ENCODE measurements at regions not wholly inside any gene's neighbourhood (a gene's known extent, or its start where the extent isn't known, plus 50 kb on each side); places are given as distances from the start of the nearest gene placed in this dataset.

GRCh38 chr4:4613641-4614286 is 71.9 kb upstream of the STX18 start:
- no peaks in the 10 kb centered on the region for H3K27me3 ChIP-seq (ENCODE audit: control insufficient read depth, insufficient read depth, low read length)
- H3K9ac ChIP-seq (ENCODE audit: low read depth, low read length): no peak overlapping the region
- H3K4me1 ChIP-seq (ENCODE audit: control insufficient read depth, insufficient read depth, low read length): no peaks in the 10 kb centered on the region
- no peak overlapping the region for H3K4me3 ChIP-seq (ENCODE audit: low read depth, low read length)
- H3K27ac ChIP-seq (ENCODE audit: low read depth, low read length): no peak overlapping the region
- no peaks in the 10 kb centered on the region for H3K9me3 ChIP-seq (ENCODE audit: control insufficient read depth, insufficient read depth, low read length)
- H3K36me3 ChIP-seq (ENCODE audit: control insufficient read depth, insufficient read depth, low read length): no peaks in the 10 kb centered on the region

DNA sequence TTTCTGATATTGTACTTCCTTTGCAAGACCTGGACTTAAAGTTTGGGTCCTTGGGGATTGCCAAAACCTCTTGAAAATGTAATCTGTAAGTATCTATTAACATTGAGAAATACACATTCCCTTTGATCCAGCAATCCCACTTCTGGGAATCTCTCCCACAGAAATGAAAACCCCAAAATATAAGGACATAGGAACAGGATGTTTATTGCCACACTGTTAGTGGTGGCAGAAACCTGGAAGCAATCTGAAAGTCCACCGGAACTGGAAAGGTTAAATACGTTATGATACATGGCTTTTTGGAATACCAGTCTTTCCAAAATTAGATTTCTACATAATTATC is 71.2 kb upstream of the STX18 start:
- Histone ChIP-seq H3K36me3 (ENCODE audit: control insufficient read depth, insufficient read depth, low read length) (no peaks in the 10 kb centered on the region), H3K9me3 (ENCODE audit: control insufficient read depth, insufficient read depth, low read length) (no peaks in the 10 kb centered on the region), H3K4me1 (ENCODE audit: control insufficient read depth, insufficient read depth, low read length) (peaks cover 2% of the 10 kb centered on the region), H3K9ac (ENCODE audit: low read depth, low read length) (no peak overlapping the region), H3K4me3 (ENCODE audit: low read depth, low read length) (no peak overlapping the region), H3K27me3 (ENCODE audit: control insufficient read depth, insufficient read depth, low read length) (no peaks in the 10 kb centered on the region), H3K27ac (ENCODE audit: low read depth, low read length) (no peak overlapping the region)

- Histone ChIP-seq H3K9ac (ENCODE audit: low read depth, low read length) (no peak overlapping the region), H3K27me3 (ENCODE audit: control insufficient read depth, insufficient read depth, low read length) (peaks cover 7% of the 10 kb centered on the region), H3K9me3 (ENCODE audit: control insufficient read depth, insufficient read depth, low read length) (no peaks in the 10 kb centered on the region), H3K4me1 (ENCODE audit: control insufficient read depth, insufficient read depth, low read length) (peaks cover 15% of the 10 kb centered on the region), H3K4me3 (ENCODE audit: low read depth, low read length) (no peak overlapping the region), H3K27ac (ENCODE audit: low read depth, low read length) (no peak overlapping the region), H3K36me3 (ENCODE audit: control insufficient read depth, insufficient read depth, low read length) (no peaks in the 10 kb centered on the region)
Observed at GRCh38 chr4:4610672-4611071, 68.8 kb upstream of the STX18 start.

GRCh38 chr4:4609622-4610334 is 67.9 kb upstream of the STX18 start:
- Histone ChIP-seq H3K27ac (ENCODE audit: low read depth, low read length) (no peak overlapping the region), H3K9ac (ENCODE audit: low read depth, low read length) (no peak overlapping the region), H3K36me3 (ENCODE audit: control insufficient read depth, insufficient read depth, low read length) (no peaks in the 10 kb centered on the region), H3K4me3 (ENCODE audit: low read depth, low read length) (no peak overlapping the region), H3K9me3 (ENCODE audit: control insufficient read depth, insufficient read depth, low read length) (no peaks in the 10 kb centered on the region), H3K4me1 (ENCODE audit: control insufficient read depth, insufficient read depth, low read length) (peaks cover 15% of the 10 kb centered on the region), H3K27me3 (ENCODE audit: control insufficient read depth, insufficient read depth, low read length) (peaks cover 7% of the 10 kb centered on the region)

DNA sequence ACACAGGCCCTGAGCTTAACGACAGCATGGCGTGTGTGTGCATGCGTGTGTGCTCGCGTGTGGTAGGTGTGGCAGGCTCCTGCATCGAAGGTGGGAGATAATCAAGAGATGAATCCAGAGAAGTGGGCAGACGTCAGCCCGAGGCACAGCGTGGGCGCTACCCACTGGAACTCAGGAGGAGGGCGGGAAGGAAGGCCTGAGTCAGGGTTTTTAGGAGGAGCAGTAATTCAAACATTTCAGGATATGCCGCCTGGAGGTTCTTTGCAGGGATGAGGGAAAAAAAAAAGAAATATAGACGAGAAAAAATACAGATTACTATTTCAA is 66.3 kb upstream of the STX18 start:
- Histone ChIP-seq H3K4me1 (ENCODE audit: control insufficient read depth, insufficient read depth, low read length) (peaks cover 20% of the 10 kb centered on the region), H3K27me3 (ENCODE audit: control insufficient read depth, insufficient read depth, low read length) (peaks cover 7% of the 10 kb centered on the region), H3K9me3 (ENCODE audit: control insufficient read depth, insufficient read depth, low read length) (no peaks in the 10 kb centered on the region), H3K4me3 (ENCODE audit: low read depth, low read length) (no peak overlapping the region), H3K9ac (ENCODE audit: low read depth, low read length) (no peak overlapping the region), H3K27ac (ENCODE audit: low read depth, low read length) (no peak overlapping the region), H3K36me3 (ENCODE audit: control insufficient read depth, insufficient read depth, low read length) (no peaks in the 10 kb centered on the region)

DNA sequence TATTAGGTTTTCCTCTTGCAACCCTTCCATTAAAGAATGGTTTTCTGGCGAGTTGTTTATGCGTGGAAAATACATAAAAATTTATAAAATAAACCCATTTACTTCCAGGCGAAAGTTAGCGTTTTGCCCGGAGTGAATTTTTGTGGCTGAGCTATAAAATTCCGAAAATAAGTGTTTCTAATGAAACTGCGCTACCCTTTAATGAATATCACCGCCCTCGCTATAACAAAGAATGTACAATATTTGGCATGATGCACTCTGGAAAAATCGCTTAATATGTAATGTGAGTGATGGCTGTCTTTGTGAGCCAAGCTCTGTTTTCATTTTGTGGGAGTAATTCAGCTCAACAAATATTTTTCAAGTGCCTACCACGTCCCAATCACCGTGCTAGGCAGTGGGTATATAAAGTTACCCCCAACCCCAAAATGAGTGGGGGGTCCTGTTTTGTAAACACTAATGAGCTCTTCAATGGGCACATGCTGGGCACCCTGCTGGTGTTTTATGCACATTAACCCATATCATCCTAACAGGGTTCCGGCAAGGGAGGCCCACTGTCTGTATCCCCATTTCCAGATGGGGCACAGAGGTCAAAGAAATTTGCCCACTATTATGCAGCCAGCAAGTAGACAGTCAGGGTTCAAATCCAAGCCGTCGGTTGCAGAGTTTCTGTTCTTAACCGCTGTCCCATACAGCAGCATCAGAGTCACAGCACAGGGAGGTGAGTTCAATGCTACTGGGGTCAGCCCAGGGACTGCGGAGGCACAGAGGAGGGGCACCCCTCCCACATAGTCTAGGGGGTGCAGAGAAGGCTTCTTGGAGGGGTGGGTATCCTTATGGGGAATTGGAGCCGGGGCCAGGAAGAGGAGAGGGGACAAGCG is 65.7 kb upstream of the STX18 start:
- no peaks in the 10 kb centered on the region for H3K9me3 ChIP-seq (ENCODE audit: control insufficient read depth, insufficient read depth, low read length)
- no peak overlapping the region for H3K27ac ChIP-seq (ENCODE audit: low read depth, low read length)
- H3K9ac ChIP-seq (ENCODE audit: low read depth, low read length): no peak overlapping the region
- peaks cover 7% of the 10 kb centered on the region for H3K27me3 ChIP-seq (ENCODE audit: control insufficient read depth, insufficient read depth, low read length)
- peak overlapping the region; percentile 19; the same call in 1 of the 2 replicates for H3K4me3 ChIP-seq (ENCODE audit: low read depth, low read length)
- H3K4me1 ChIP-seq (ENCODE audit: control insufficient read depth, insufficient read depth, low read length): peaks cover 20% of the 10 kb centered on the region
- no peaks in the 10 kb centered on the region for H3K36me3 ChIP-seq (ENCODE audit: control insufficient read depth, insufficient read depth, low read length)

DNA sequence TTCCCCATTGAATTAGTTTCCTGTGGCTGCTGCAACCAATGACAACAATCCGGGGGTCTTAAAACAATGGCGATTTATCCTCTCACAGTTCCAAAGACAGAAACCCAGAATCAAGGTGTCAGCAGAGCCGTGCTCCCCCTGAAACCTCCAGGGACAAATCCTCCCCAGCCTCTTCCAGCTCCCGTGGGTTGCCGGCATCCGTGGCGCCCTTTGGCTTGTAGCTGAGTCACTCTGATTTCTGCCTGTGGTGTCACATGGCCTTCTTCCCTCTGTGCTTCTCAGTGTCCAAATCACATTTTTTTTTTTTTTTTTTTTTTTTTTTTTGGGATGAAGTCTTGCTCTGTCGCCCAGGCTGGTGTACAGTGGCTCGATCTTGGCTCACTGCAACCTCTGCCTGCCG is 64.5 kb upstream of the STX18 start:
- no peak overlapping the region for H3K27ac ChIP-seq (ENCODE audit: low read depth, low read length)
- H3K9ac ChIP-seq (ENCODE audit: low read depth, low read length): no peak overlapping the region
- no peaks in the 10 kb centered on the region for H3K9me3 ChIP-seq (ENCODE audit: control insufficient read depth, insufficient read depth, low read length)
- peaks cover 20% of the 10 kb centered on the region for H3K4me1 ChIP-seq (ENCODE audit: control insufficient read depth, insufficient read depth, low read length)
- no peaks in the 10 kb centered on the region for H3K36me3 ChIP-seq (ENCODE audit: control insufficient read depth, insufficient read depth, low read length)
- peaks cover 7% of the 10 kb centered on the region for H3K27me3 ChIP-seq (ENCODE audit: control insufficient read depth, insufficient read depth, low read length)
- no peak overlapping the region for H3K4me3 ChIP-seq (ENCODE audit: low read depth, low read length)

- Histone ChIP-seq H3K27me3 (ENCODE audit: control insufficient read depth, insufficient read depth, low read length) (peaks cover 7% of the 10 kb centered on the region), H3K9ac (ENCODE audit: low read depth, low read length) (no peak overlapping the region), H3K4me3 (ENCODE audit: low read depth, low read length) (no peak overlapping the region), H3K36me3 (ENCODE audit: control insufficient read depth, insufficient read depth, low read length) (no peaks in the 10 kb centered on the region), H3K4me1 (ENCODE audit: control insufficient read depth, insufficient read depth, low read length) (peaks cover 20% of the 10 kb centered on the region), H3K27ac (ENCODE audit: low read depth, low read length) (no peak overlapping the region), H3K9me3 (ENCODE audit: control insufficient read depth, insufficient read depth, low read length) (no peaks in the 10 kb centered on the region)
Observed at GRCh38 chr4:4605849-4606248, 64.0 kb upstream of the STX18 start.

GRCh38 chr4:4603592-4603991 is 61.7 kb upstream of the STX18 start:
- H3K4me3 ChIP-seq (ENCODE audit: low read depth, low read length): no peak overlapping the region
- H3K27ac ChIP-seq (ENCODE audit: low read depth, low read length): no peak overlapping the region
- H3K9me3 ChIP-seq (ENCODE audit: control insufficient read depth, insufficient read depth, low read length): no peaks in the 10 kb centered on the region
- H3K4me1 ChIP-seq (ENCODE audit: control insufficient read depth, insufficient read depth, low read length): peaks cover 20% of the 10 kb centered on the region
- H3K36me3 ChIP-seq (ENCODE audit: control insufficient read depth, insufficient read depth, low read length): no peaks in the 10 kb centered on the region
- peaks cover 7% of the 10 kb centered on the region for H3K27me3 ChIP-seq (ENCODE audit: control insufficient read depth, insufficient read depth, low read length)
- H3K9ac ChIP-seq (ENCODE audit: low read depth, low read length): no peak overlapping the region

GRCh38 chr4:4603067-4603466 is 61.2 kb upstream of the STX18 start:
- H3K4me3 ChIP-seq (ENCODE audit: low read depth, low read length): no peak overlapping the region
- H3K4me1 ChIP-seq (ENCODE audit: control insufficient read depth, insufficient read depth, low read length): peaks cover 18% of the 10 kb centered on the region
- no peak overlapping the region for H3K9ac ChIP-seq (ENCODE audit: low read depth, low read length)
- no peak overlapping the region for H3K27ac ChIP-seq (ENCODE audit: low read depth, low read length)
- no peaks in the 10 kb centered on the region for H3K9me3 ChIP-seq (ENCODE audit: control insufficient read depth, insufficient read depth, low read length)
- no peaks in the 10 kb centered on the region for H3K36me3 ChIP-seq (ENCODE audit: control insufficient read depth, insufficient read depth, low read length)
- H3K27me3 ChIP-seq (ENCODE audit: control insufficient read depth, insufficient read depth, low read length): peaks cover 7% of the 10 kb centered on the region

GRCh38 chr4:4602468-4602867 is 60.6 kb upstream of the STX18 start:
- Histone ChIP-seq H3K27ac (ENCODE audit: low read depth, low read length) (no peak overlapping the region), H3K9ac (ENCODE audit: low read depth, low read length) (no peak overlapping the region), H3K4me3 (ENCODE audit: low read depth, low read length) (no peak overlapping the region), H3K36me3 (ENCODE audit: control insufficient read depth, insufficient read depth, low read length) (no peaks in the 10 kb centered on the region), H3K4me1 (ENCODE audit: control insufficient read depth, insufficient read depth, low read length) (peaks cover 12% of the 10 kb centered on the region), H3K27me3 (ENCODE audit: control insufficient read depth, insufficient read depth, low read length) (peaks cover 7% of the 10 kb centered on the region), H3K9me3 (ENCODE audit: control insufficient read depth, insufficient read depth, low read length) (no peaks in the 10 kb centered on the region)

All from HUES48 (cell line).